Endodermal cell (in vitro differentiated cells): ENCODE measurements at regions not wholly inside any gene's neighbourhood (a gene's known extent, or its start where the extent isn't known, plus 50 kb on each side); places are given as distances from the start of the nearest gene placed in this dataset.

Source experiments
- DNase-seq: peaks from one replicate; pipeline ENCODE4 v3.0.0-alpha.2; 2017
- H3K27ac ChIP-seq: 2 replicates; pipeline ENCODE4 v1.5.1; 2013; ENCODE audit warnings: mild to moderate bottlenecking, low read depth, low read length, moderate library complexity
- H3K27me3 ChIP-seq: 2 replicates; pipeline ENCODE4 v1.6.1; 2013; ENCODE audit warnings: mild to moderate bottlenecking, low read length, moderate library complexity; ENCODE audit not compliant: insufficient read depth, control insufficient read depth, poor library complexity, severe bottlenecking
- H3K36me3 ChIP-seq: 2 replicates; pipeline ENCODE4 v1.7.0; 2013; ENCODE audit warnings: mild to moderate bottlenecking, low read length, moderate library complexity; ENCODE audit not compliant: control insufficient read depth, insufficient read depth
- H3K4me1 ChIP-seq: one replicate; pipeline ENCODE4 v1.7.0; 2013; ENCODE audit warnings: low read length; ENCODE audit not compliant: control insufficient read depth, insufficient read depth
- H3K4me3 ChIP-seq: 2 replicates; pipeline ENCODE4 v1.5.1; 2013; ENCODE audit warnings: mild to moderate bottlenecking, low read length, moderate library complexity
- H3K9ac ChIP-seq: 2 replicates; pipeline ENCODE4 v1.6.1; 2013; ENCODE audit warnings: mild to moderate bottlenecking, low read length, moderate library complexity; ENCODE audit not compliant: poor library complexity, severe bottlenecking; ENCODE audit errors: extremely low read depth
- H3K9me3 ChIP-seq: 2 replicates; pipeline ENCODE4 v1.6.1; 2013; ENCODE audit warnings: mild to moderate bottlenecking, low read length, moderate library complexity; ENCODE audit not compliant: control insufficient read depth
- H3K27ac Mint-ChIP-seq: 2 replicates; pipeline ENCODE4 v1.8.0; 2020; ENCODE audit warnings: mixed read lengths
- H3K27me3 Mint-ChIP-seq: 2 replicates; pipeline ENCODE4 v1.8.0; 2021; ENCODE audit warnings: mild to moderate bottlenecking, mixed read lengths; ENCODE audit not compliant: insufficient read depth
- H3K36me3 Mint-ChIP-seq: 2 replicates; pipeline ENCODE4 v1.8.0; 2020; ENCODE audit warnings: low read depth, mixed read lengths
- H3K4me1 Mint-ChIP-seq: 2 replicates; pipeline ENCODE4 v1.8.0; 2020; ENCODE audit warnings: mixed read lengths
- H3K4me3 Mint-ChIP-seq: 2 replicates; pipeline ENCODE4 v1.8.0; 2020; ENCODE audit warnings: mild to moderate bottlenecking, moderate library complexity, mixed read lengths
- H3K9me3 Mint-ChIP-seq: 2 replicates; pipeline ENCODE4 v1.8.0; 2020; ENCODE audit warnings: mild to moderate bottlenecking, mixed read lengths
- CTCF ChIP-seq: fragments of 200-600 bp; sonication (generic); conservative IDR thresholded peaks from 2 replicates; pipeline ENCODE4 v1.5.0; 2021; ENCODE audit warnings: antibody characterized with exemption, mild to moderate bottlenecking
- WGBS, 2 experiments: methylation state at CpG; one replicate each; pipeline versions ENCODE4 v1.1.5 to v1.1.7; 2013; ENCODE audit warnings: missing lambda C conversion rate in 2 of 2, mixed read lengths in 1 of 2; ENCODE audit not compliant: insufficient coverage in 1 of 2, insufficient read length in 1 of 2; 5-methylcytosine and 5-hydroxymethylcytosine counted together

GRCh38 chr9:87280421-87280820 lies 217.2 kb upstream of the DAPK1 start:
- no peak for TF ChIP-seq CTCF
- DNase-seq, result no peak
- Mint-ChIP-seq H3K4me1 (peaks cover 38% of the 10 kb centered on the region), H3K27ac (no peak overlapping the region), H3K36me3 (peaks cover 2% of the 10 kb centered on the region), H3K4me3 (no peak overlapping the region), H3K9me3 (no peaks in the 10 kb centered on the region), H3K27me3 (no peaks in the 10 kb centered on the region)
- no peak overlapping the region for H3K9ac ChIP-seq
- H3K4me1 ChIP-seq, result peaks cover 8% of the 10 kb centered on the region
- no peaks in the 10 kb centered on the region for H3K9me3 ChIP-seq
- no peaks in the 10 kb centered on the region for H3K36me3 ChIP-seq
- no peak overlapping the region for H3K4me3 ChIP-seq
- H3K27me3 ChIP-seq, result no peaks in the 10 kb centered on the region
- H3K27ac ChIP-seq, result no peak overlapping the region
- 93 to 94% methylated on average over 5 of the region's 5 CpGs for WGBS, 2 experiments

- H3K4me3 ChIP-seq, result no peak overlapping the region
- H3K4me1 ChIP-seq, result peaks cover 5% of the 10 kb centered on the region
- no peak overlapping the region for H3K4me3 Mint-ChIP-seq
- peaks cover 27% of the 10 kb centered on the region for H3K4me1 Mint-ChIP-seq
- H3K36me3 Mint-ChIP-seq, result peaks cover 2% of the 10 kb centered on the region
- WGBS, 2 experiments, result 95% methylated on average over 1 of the region's 1 CpG; no CpG with 5 or more reads in 1 of the 2 experiments
- no peaks in the 10 kb centered on the region for H3K9me3 Mint-ChIP-seq
- H3K9me3 ChIP-seq, result no peaks in the 10 kb centered on the region
- no peak overlapping the region for H3K9ac ChIP-seq
- H3K36me3 ChIP-seq, result no peaks in the 10 kb centered on the region
- TF ChIP-seq CTCF, result no peak
- H3K27me3 Mint-ChIP-seq, result no peaks in the 10 kb centered on the region
- H3K27me3 ChIP-seq, result no peaks in the 10 kb centered on the region
- H3K27ac Mint-ChIP-seq, result no peak overlapping the region
- H3K27ac ChIP-seq, result no peak overlapping the region
- DNase-seq, result no peak
These were observed 215.1 kb upstream of the DAPK1 start for GRCh38 chr9:87282538-87282937.

GRCh38 chr9:87283585-87283984 lies 214.1 kb upstream of the DAPK1 start:
- WGBS, 2 experiments, result 89 to 92% methylated on average over 3 to 4 of the region's 4 CpGs
- H3K27ac Mint-ChIP-seq, result no peak overlapping the region

More at GRCh38 chr9:87283585-87283984, 214.1 kb upstream of the DAPK1 start:
- Histone ChIP-seq H3K27me3 (no peaks in the 10 kb centered on the region), H3K9me3 (no peaks in the 10 kb centered on the region), H3K4me1 (peaks cover 5% of the 10 kb centered on the region), H3K9ac (no peak overlapping the region), H3K27ac (no peak overlapping the region), H3K36me3 (no peaks in the 10 kb centered on the region), H3K4me3 (no peak overlapping the region)
- peaks cover 20% of the 10 kb centered on the region for H3K4me1 Mint-ChIP-seq
- no peak overlapping the region for H3K4me3 Mint-ChIP-seq
- no peaks in the 10 kb centered on the region for H3K27me3 Mint-ChIP-seq
- H3K9me3 Mint-ChIP-seq, result no peaks in the 10 kb centered on the region
- H3K36me3 Mint-ChIP-seq, result peaks cover 2% of the 10 kb centered on the region
- no peak for DNase-seq
- TF ChIP-seq CTCF, result no peak
